HG02678 (cell line): ENCODE measurements at regions not wholly inside any gene's neighbourhood (a gene's known extent, or its start where the extent isn't known, plus 50 kb on each side); places are given as distances from the start of the nearest gene placed in this dataset.
"Not testable (repeated sequence)": the region's sequence is repeated elsewhere in the genome, so short reads cannot be mapped to it uniquely, and the experiment has no call there.

Source experiments
- ATAC-seq: cut with Tn5 transposase; IDR thresholded peaks from one replicate; pipeline ENCODE4 v1.9.1; 2021; ENCODE audit warnings: mild to moderate bottlenecking, moderate library complexity; ENCODE audit not compliant: unreplicated experiment

- not testable (repeated sequence) for ATAC-seq
Observed at GRCh38 chr7:73176813-73177212, 91.0 kb upstream of the SPDYE9 start.

- not testable (repeated sequence) for ATAC-seq
Observed at GRCh38 chr7:73175322-73175721, 89.5 kb upstream of the SPDYE9 start.

GRCh38 chr7:73170902-73171301 is 85.1 kb upstream of the SPDYE9 start:
- ATAC-seq = not testable (repeated sequence)

- ATAC-seq = not testable (repeated sequence)
Observed at GRCh38 chr7:73170415-73170814, 84.6 kb upstream of the SPDYE9 start.

- ATAC-seq = not testable (repeated sequence)
Observed at GRCh38 chr7:73166152-73166551, 80.3 kb upstream of the SPDYE9 start.

GRCh38 chr7:73162680-73163079 is 76.8 kb upstream of the SPDYE9 start:
- not testable (repeated sequence) for ATAC-seq

- ATAC-seq = not testable (repeated sequence)
Observed at GRCh38 chr7:73161727-73162126, 75.9 kb upstream of the SPDYE9 start.

GRCh38 chr7:73157169-73157661 is 71.4 kb upstream of the SPDYE9 start:
- not testable (repeated sequence) for ATAC-seq

- not testable (repeated sequence) for ATAC-seq
Observed at GRCh38 chr7:73156510-73157168, 70.8 kb upstream of the SPDYE9 start.

- ATAC-seq = peak; percentile 95
Observed at GRCh38 chr7:73154586-73155038, 68.8 kb upstream of the SPDYE9 start.

GRCh38 chr7:73153921-73154585 is 68.2 kb upstream of the SPDYE9 start:
- ATAC-seq = not testable (repeated sequence)

GRCh38 chr7:73148570-73148969 is 62.7 kb upstream of the SPDYE9 start:
- not testable (repeated sequence) for ATAC-seq

- ATAC-seq = not testable (repeated sequence)
Observed at GRCh38 chr7:73147681-73148080, 61.8 kb upstream of the SPDYE9 start.

GRCh38 chr7:73143993-73144392 is 58.2 kb upstream of the SPDYE9 start:
- not testable (repeated sequence) for ATAC-seq

- ATAC-seq = not testable (repeated sequence)
Observed at GRCh38 chr7:73137922-73138321, 52.1 kb upstream of the SPDYE9 start.
